ENCODE measurements at regions not wholly inside any gene's neighbourhood (a gene's known extent, or its start where the extent isn't known, plus 50 kb on each side); places are given as distances from the start of the nearest gene placed in this dataset.

- Mint-ChIP-seq H3K27me3 (ENCODE audit: low read depth) (no peaks in the 10 kb centered on the region), H3K9me3 (peaks cover 12 to 14% of the 10 kb centered on the region in 2 experiments; a peak in 4 of 5 replicates), H3K36me3 (ENCODE audit: insufficient read depth in 1 of 3, low read depth in 3 of 3) (peaks cover 0 to 4% (median 4%) of the 10 kb centered on the region in 3 experiments; a peak in 4 of 7 replicates), H3K27ac (no peak overlapping the region), H3K4me1 (no peaks in the 10 kb centered on the region), H3K4me3 (no peak overlapping the region)
- Histone ChIP-seq H3K23ac (ENCODE audit: insufficient read length, low read depth, low read length) (no peak overlapping the region), H3K27me3 (ENCODE audit: insufficient read depth, low read length) (no peaks in the 10 kb centered on the region), H3K23me2 (ENCODE audit: insufficient read length, low read depth, low read length, poor library complexity, severe bottlenecking) (no peaks in the 10 kb centered on the region), H4K20me1 (ENCODE audit: control insufficient read depth, insufficient read depth, insufficient read length) (no peaks in the 10 kb centered on the region), H2BK5ac (ENCODE audit: insufficient read length, low read length) (no peak overlapping the region), H2AK5ac (ENCODE audit: insufficient read length, low read length) (no peak overlapping the region), H4K8ac (replicated peaks; ENCODE audit: insufficient read length, low read depth, low read length) (no peak overlapping the region), H3K4me2 (ENCODE audit: insufficient read depth, insufficient read length, low read length) (no peak overlapping the region), H3K9ac (ENCODE audit: extremely low read depth, insufficient read length, low read length) (no peak overlapping the region), H3K4me1 (ENCODE audit: insufficient read depth, low read length) (no peaks in the 10 kb centered on the region), H3K18ac (ENCODE audit: insufficient read length, low read depth, low read length) (no peak overlapping the region), H2BK15ac (ENCODE audit: low read depth, low read length) (no peak overlapping the region), H3K79me1 (ENCODE audit: insufficient read depth, low read depth, low read length, poor library complexity, severe bottlenecking) (no peaks in the 10 kb centered on the region), H3K4ac (ENCODE audit: low read depth, low read length) (no peak overlapping the region), H4K5ac (ENCODE audit: insufficient read length, low read depth, low read length) (no peak overlapping the region), H2BK20ac (ENCODE audit: low read depth, low read length, poor library complexity, severe bottlenecking) (no peak overlapping the region), H2AFZ (ENCODE audit: low read length) (no peak overlapping the region), H3K56ac (ENCODE audit: insufficient read length, low read depth, low read length) (no peak overlapping the region), H4K91ac (ENCODE audit: insufficient read length, low read depth, low read length) (no peak overlapping the region), H3K79me2 (ENCODE audit: insufficient read depth, low read length) (no peaks in the 10 kb centered on the region), H2BK12ac (ENCODE audit: insufficient read length, low read depth, low read length) (no peak overlapping the region), H3K27ac (ENCODE audit: insufficient read length, low read depth, low read length) (no peak overlapping the region), H3K14ac (ENCODE audit: insufficient read depth, low read length) (no peak overlapping the region), H3T11ph (ENCODE audit: low read length) (no peak overlapping the region), H3K9me3 (ENCODE audit: control insufficient read depth, low read depth, low read length) (peaks cover 8% of the 10 kb centered on the region), H2BK120ac (ENCODE audit: low read depth, low read length, poor library complexity, severe bottlenecking) (no peak overlapping the region)
- no peak for TF ChIP-seq CTCF (conservative IDR thresholded peaks at IDR 0.05)
- no peak for DNase-seq
- no CpG with 5 or more reads among the region's 2 CpGs for WGBS (ENCODE audit: extremely low coverage, insufficient read length, low lambda C conversion rate)
Measured at GRCh38 chr11:97289823-97290222, 900.0 kb downstream of the JRKL start.
